ENCODE measurements at regions not wholly inside any gene's neighbourhood (a gene's known extent, or its start where the extent isn't known, plus 50 kb on each side); places are given as distances from the start of the nearest gene placed in this dataset.
A peak's percentile ranks its signal among the peaks of the same experiment; 100 is the strongest.

DNA sequence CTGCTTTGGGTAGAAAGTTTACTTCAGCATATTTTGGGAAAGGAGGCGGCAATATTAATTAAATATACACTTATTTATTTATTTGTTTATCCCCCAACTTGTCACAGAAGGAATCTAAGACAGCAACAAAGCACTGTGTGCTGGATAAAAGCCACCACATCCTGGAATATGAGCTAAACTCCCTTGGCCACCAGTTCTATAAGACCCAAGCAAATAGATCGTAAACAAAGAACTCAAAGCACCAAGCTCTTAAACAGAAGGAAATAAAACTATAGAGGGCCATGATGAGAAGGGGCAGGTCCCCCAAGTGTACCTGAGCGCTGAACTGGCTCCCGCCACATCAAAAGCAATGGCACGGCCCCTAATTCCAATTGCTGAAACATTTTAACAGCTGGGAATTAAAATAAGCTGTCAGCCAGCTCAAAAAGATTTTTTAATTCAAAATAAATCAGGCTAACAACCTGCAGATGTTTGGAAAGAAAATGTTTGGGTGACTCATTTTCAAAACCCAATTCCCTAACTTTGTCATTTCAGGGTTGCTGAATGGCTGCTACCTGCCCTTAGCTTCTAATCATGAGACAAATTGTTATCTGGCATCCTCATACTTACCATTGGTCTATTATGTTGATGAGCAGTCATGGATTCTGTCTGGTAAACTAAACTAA is 127.1 kb downstream of the SLC30A10 start:
- peaks cover 0 to 11% of the 10 kb centered on the region in 2 experiments; a peak in 2 of 4 replicates for H3K4me1 ChIP-seq (ENCODE audit: control insufficient read depth in 1 of 2, insufficient read depth in 2 of 2, low read length in 2 of 2)
- intact Hi-C loops (cut with micrococcal nuclease) = no loop called here
- POLR2A ChIA-PET = no interaction called here
- H3K9me2 ChIP-seq (ENCODE audit: insufficient read depth) = no peaks in the 10 kb centered on the region
- H3K79me2 ChIP-seq (ENCODE audit: insufficient read depth, low read length) = no peaks in the 10 kb centered on the region
- ATAC-seq (no peak), DNase-seq (ENCODE audit: low read depth, low spot score) (no peak)
- H2AFZ ChIP-seq (ENCODE audit: low read depth, low read length, poor library complexity, severe bottlenecking) = no peak overlapping the region
- no peak overlapping the region for H3K4me3 ChIP-seq (replicated peaks in 1 of 2; ENCODE audit: low read depth in 1 of 2, low read length in 2 of 2)
- RAD21 ChIA-PET (ENCODE audit: low non-redundant PET in 1 of 2, low total read pairs in 2 of 2, uncharacterized antibody in 2 of 2, unreplicated experiment in 2 of 2) = no interaction called here
- H3K4me2 ChIP-seq (ENCODE audit: low read length) = no peak overlapping the region
- no peaks in the 10 kb centered on the region for H3K36me3 ChIP-seq (ENCODE audit: control insufficient read depth in 1 of 2, insufficient read depth in 2 of 2, low read length in 2 of 2)
- CTCF ChIA-PET = interaction anchor here (1.1 kb wide), 1 partner anchor 11 kb away, joined by 5 read pairs; no protein-coding TSS in a partner anchor
- H3K27me3 ChIP-seq (ENCODE audit: insufficient read depth, low read length) = 0 out of 2 replicates have a peak, but pooled peaks cover 1% of the 10 kb centered on the region
- no peaks in the 10 kb centered on the region for H4K20me1 ChIP-seq (ENCODE audit: insufficient read depth)
- TF ChIP-seq SIN3A (IDR thresholded peaks at IDR 0.05; ENCODE audit: low read depth) = no peak
- no peaks in the 10 kb centered on the region for H3K9me3 ChIP-seq (ENCODE audit: control insufficient read depth in 1 of 2, insufficient read depth in 1 of 2, low read depth in 1 of 2, low read length in 2 of 2)
- no peak overlapping the region for H3K27ac ChIP-seq (ENCODE audit: low read depth, low read length)
- no peak overlapping the region for H3K9ac ChIP-seq (ENCODE audit: low read length)
- BruUV-seq (replicated peaks) = no TSS peak

DNA sequence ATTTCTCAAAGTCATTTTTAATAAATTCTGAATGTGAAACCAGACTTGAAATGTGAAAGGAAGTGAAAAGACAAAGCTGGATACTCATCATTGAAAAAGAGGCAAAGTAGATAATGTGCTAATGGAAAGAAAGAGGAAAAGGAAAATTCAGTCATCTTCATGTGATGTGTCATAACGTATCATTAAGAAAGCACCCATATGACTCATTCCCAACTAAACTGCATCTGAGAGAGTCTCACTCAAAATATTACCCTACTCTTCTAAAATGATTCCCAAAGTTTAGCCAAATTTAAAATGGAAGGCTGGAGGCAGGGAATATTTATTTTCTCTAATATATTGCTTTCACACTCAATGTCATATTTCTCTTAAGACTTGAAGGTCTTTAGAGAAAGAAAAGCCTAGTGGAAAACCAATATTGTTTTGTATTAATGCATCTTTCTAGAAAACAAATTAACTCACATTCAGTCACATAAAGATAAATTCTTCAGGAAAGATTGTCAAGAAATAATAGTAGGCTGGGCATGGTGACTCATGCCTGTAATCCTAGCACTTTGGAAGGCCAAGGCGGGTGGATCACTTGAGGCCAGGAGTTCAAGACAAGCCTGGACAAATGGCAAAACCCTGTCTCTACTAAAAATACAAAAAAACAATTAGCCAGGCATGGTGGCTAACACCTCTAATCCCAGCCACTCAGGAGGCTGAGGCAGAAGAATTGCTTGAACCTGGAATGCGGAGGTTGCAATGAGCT is 129.9 kb downstream of the SLC30A10 start:
- ChIA-PET CTCF (no interaction called here), RAD21 (ENCODE audit: low non-redundant PET in 1 of 2, low total read pairs in 2 of 2, uncharacterized antibody in 2 of 2, unreplicated experiment in 2 of 2) (no interaction called here), POLR2A (no interaction called here)
- intact Hi-C loops (cut with micrococcal nuclease) = no loop called here
- H3K9ac ChIP-seq (ENCODE audit: low read length) = no peak overlapping the region
- no peaks in the 10 kb centered on the region for H3K36me3 ChIP-seq (ENCODE audit: control insufficient read depth in 1 of 2, insufficient read depth in 2 of 2, low read length in 2 of 2)
- ATAC-seq = 0 out of 2 replicates have a peak, but pooled peaks have one; percentile 40
- peak overlapping the region; percentile 35; the same call in 1 of the 2 replicates for H3K4me2 ChIP-seq (ENCODE audit: low read length)
- peak; percentile 36; the same call in 1 of the 2 replicates for TF ChIP-seq JUND (IDR thresholded peaks at IDR 0.05)
- TF ChIP-seq YY1 (IDR thresholded peaks at IDR 0.05; ENCODE audit: extremely low read depth, insufficient replicate concordance, low read depth, low read length) = no peak
- TF ChIP-seq RAD21 (IDR thresholded peaks at IDR 0.05; ENCODE audit: low read depth) = no peak
- TF ChIP-seq, protein P1, sequence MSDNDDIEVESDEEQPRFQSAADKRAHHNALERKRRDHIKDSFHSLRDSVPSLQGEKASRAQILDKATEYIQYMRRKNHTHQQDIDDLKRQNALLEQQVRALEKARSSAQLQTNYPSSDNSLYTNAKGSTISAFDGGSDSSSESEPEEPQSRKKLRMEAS (IDR thresholded peaks at IDR 0.05) = peak; percentile 15; the same call in 1 of the 2 replicates
- no peak for TF ChIP-seq ZNF274 (IDR thresholded peaks at IDR 0.05; ENCODE audit: low read depth, low read length)
- TF ChIP-seq FOSL1 (IDR thresholded peaks at IDR 0.05; ENCODE audit: low read depth) = peak; percentile 71
- 0 out of 2 replicates have a peak, but pooled peaks have one; percentile 16 for TF ChIP-seq SP1 (IDR thresholded peaks at IDR 0.05; ENCODE audit: low read depth)
- BruUV-seq (replicated peaks) = no TSS peak
- no peak overlapping the region for H2AFZ ChIP-seq (ENCODE audit: low read depth, low read length, poor library complexity, severe bottlenecking)
- H3K79me2 ChIP-seq (ENCODE audit: insufficient read depth, low read length) = no peaks in the 10 kb centered on the region
- H3K27me3 ChIP-seq (ENCODE audit: insufficient read depth, low read length) = no peaks in the 10 kb centered on the region
- no peaks in the 10 kb centered on the region for H4K20me1 ChIP-seq (ENCODE audit: insufficient read depth)
- H3K9me3 ChIP-seq (ENCODE audit: control insufficient read depth in 1 of 2, insufficient read depth in 1 of 2, low read depth in 1 of 2, low read length in 2 of 2) = no peaks in the 10 kb centered on the region
- DNase-seq (ENCODE audit: low read depth, low spot score) = no peak
- peaks cover 0 to 11% of the 10 kb centered on the region in 2 experiments; a peak in 2 of 4 replicates for H3K4me1 ChIP-seq (ENCODE audit: control insufficient read depth in 1 of 2, insufficient read depth in 2 of 2, low read length in 2 of 2)
- H3K9me2 ChIP-seq (ENCODE audit: insufficient read depth) = no peaks in the 10 kb centered on the region
- no peak overlapping the region for H3K4me3 ChIP-seq (replicated peaks in 1 of 2; ENCODE audit: low read depth in 1 of 2, low read length in 2 of 2)
- H3K27ac ChIP-seq (ENCODE audit: low read depth, low read length) = peak overlapping the region; percentile 44; the same call in 1 of the 2 replicates

All from HCT116 (cell line).